Large intestine (tissue), 3 donors: ENCODE measurements at regions not wholly inside any gene's neighbourhood (a gene's known extent, or its start where the extent isn't known, plus 50 kb on each side); places are given as distances from the start of the nearest gene placed in this dataset.
"Not testable (repeated sequence)": the region's sequence is repeated elsewhere in the genome, so short reads cannot be mapped to it uniquely, and the experiment has no call there.

Source experiments
- DNase-seq, 2 donors: peaks; one replicate each; pipeline versions ENCODE4 v3.0.0 to v3.0.0-alpha.2; 2013
- H3K27ac ChIP-seq: one replicate; pipeline ENCODE4 v1.5.1; 2013; ENCODE audit warnings: low read length
- H3K27me3 ChIP-seq: 2 replicates; pipeline ENCODE4 v1.6.1; 2013; ENCODE audit warnings: low read length; ENCODE audit not compliant: control insufficient read depth, insufficient read depth
- H3K36me3 ChIP-seq: 2 replicates; pipeline ENCODE4 v1.6.1; 2013; ENCODE audit warnings: low read length; ENCODE audit not compliant: control insufficient read depth, insufficient read depth
- H3K4me1 ChIP-seq: one replicate; pipeline ENCODE4 v1.6.1; 2013; ENCODE audit warnings: low read length; ENCODE audit not compliant: control insufficient read depth, insufficient read depth
- H3K4me3 ChIP-seq: one replicate; pipeline ENCODE4 v1.5.1; 2013; ENCODE audit warnings: low read length
- H3K9me3 ChIP-seq: one replicate; pipeline ENCODE4 v1.6.1; 2013; ENCODE audit warnings: mild to moderate bottlenecking, low read depth, low read length, moderate library complexity; ENCODE audit not compliant: control insufficient read depth
- WGBS: methylation state at CpG from one replicate; pipeline ENCODE4 v1.1.5; 2013; ENCODE audit warnings: low lambda C conversion rate; ENCODE audit not compliant: insufficient coverage; 5-methylcytosine and 5-hydroxymethylcytosine counted together

DNA sequence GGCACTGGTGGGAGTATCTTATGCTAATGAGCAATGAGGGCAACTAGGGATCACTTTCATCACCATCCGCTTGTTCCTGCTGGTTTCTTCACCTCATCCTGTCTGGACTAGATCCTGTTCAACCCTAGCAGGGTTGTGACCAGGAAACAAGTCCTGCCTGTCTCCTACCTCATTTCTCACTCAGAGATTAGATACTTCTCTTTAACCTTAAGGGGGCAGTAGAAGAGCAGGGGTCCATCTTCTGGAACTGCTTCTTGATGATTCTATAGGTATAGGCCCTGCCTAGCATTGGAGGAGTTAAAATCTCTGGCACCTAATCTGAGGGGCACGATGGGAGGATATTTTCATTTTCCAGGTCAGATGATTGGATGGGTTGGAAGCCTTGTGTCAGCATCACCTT is 415.5 kb downstream of the TGIF2LX start:
- not testable (repeated sequence) for H3K4me1 ChIP-seq, H3K36me3 ChIP-seq, H3K9me3 ChIP-seq, H3K27me3 ChIP-seq, DNase-seq, H3K27ac ChIP-seq, H3K4me3 ChIP-seq
- WGBS = no CpG with 5 or more reads among the region's 2 CpGs

DNA sequence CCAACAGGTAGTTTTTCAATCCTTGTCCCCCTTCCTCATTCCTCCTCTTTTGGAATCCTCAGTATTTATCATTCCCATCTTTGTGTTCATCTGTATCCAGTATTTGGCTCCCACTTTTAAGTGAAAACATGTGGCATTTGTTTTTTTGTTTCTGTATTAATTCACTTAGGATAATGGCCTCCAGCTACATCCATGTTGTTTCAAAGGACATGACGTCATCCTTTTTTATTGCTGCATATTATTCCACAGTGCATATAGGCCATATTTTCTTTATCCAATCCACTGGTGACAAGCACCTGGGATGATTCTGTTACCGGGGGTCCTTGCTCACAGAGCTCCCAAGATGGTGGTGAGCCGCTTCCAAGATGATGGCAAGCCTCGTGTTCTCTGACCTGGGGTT is 447.9 kb downstream of the TGIF2LX start:
- H3K4me1 ChIP-seq, H3K36me3 ChIP-seq, H3K9me3 ChIP-seq, H3K27ac ChIP-seq, DNase-seq, H3K4me3 ChIP-seq, H3K27me3 ChIP-seq: not testable (repeated sequence)
- WGBS = no CpG with 5 or more reads among the region's 4 CpGs

DNA sequence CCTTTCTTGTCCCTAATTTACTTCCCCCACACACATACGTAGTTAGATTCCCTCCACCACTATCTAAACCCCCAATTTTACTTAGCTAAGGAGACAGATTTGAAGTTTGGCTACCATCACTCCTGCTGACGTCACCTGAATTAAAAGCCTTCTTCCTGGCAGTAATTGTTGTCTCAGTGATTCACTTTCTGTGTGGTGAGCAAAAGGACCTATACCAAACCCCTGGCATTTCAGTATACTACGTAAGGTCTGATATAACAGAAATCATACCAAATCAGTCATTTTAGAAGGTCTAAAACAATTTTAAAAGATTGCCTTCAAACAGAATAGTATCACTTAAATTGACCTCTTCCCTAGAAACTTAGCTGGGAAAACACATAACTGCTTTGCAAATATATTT is 476.3 kb downstream of the TGIF2LX start:
- H3K36me3 ChIP-seq, DNase-seq, H3K27ac ChIP-seq, H3K27me3 ChIP-seq, H3K4me3 ChIP-seq, H3K4me1 ChIP-seq, H3K9me3 ChIP-seq: not testable (repeated sequence)
- no CpG with 5 or more reads among the region's 3 CpGs for WGBS

DNA sequence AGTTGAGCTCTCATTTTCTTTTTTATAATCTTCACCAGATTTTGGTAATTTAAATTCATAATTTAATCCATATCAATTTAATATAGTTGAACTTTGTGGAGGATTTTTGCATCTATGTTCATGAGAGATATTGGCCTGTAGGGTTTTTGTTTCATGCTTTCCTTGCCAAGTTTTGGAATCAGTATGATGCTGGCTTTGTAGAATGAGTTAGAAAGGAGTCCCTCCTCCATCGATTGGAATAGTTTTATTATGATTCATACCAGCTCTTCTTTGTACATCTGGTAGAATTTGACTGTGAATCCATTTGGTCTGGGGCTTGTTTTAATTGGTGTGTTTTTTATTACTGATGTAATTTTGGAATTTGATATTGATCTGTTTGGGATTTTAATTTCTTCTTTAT is 480.5 kb downstream of the TGIF2LX start:
- WGBS = no CpG with 5 or more reads among the region's 1 CpG
- H3K4me1 ChIP-seq, DNase-seq, H3K4me3 ChIP-seq, H3K36me3 ChIP-seq, H3K27ac ChIP-seq, H3K9me3 ChIP-seq, H3K27me3 ChIP-seq: not testable (repeated sequence)

DNA sequence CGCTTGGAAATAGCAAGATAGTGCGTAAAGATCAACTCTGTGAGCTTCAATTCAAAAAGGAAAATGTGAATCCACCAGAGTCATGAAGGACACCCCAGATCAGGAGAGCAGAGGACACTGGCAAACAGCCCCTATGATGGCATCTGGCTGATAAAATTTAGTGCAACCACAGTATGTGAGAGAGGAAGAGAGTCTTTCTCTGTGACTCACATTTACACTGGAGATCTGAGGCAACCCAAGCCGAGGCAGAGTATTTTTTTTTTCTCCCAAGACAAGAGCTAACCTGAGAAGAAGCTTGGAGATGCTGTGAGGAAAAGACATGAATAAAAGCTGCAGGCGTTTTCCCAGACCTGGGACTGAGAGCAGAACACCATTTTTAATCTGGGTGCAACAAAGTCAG is 482.2 kb downstream of the TGIF2LX start:
- not testable (repeated sequence) for H3K4me1 ChIP-seq, H3K9me3 ChIP-seq, H3K4me3 ChIP-seq, H3K27me3 ChIP-seq, H3K36me3 ChIP-seq, H3K27ac ChIP-seq, DNase-seq
- WGBS = no CpG with 5 or more reads among the region's 4 CpGs

DNA sequence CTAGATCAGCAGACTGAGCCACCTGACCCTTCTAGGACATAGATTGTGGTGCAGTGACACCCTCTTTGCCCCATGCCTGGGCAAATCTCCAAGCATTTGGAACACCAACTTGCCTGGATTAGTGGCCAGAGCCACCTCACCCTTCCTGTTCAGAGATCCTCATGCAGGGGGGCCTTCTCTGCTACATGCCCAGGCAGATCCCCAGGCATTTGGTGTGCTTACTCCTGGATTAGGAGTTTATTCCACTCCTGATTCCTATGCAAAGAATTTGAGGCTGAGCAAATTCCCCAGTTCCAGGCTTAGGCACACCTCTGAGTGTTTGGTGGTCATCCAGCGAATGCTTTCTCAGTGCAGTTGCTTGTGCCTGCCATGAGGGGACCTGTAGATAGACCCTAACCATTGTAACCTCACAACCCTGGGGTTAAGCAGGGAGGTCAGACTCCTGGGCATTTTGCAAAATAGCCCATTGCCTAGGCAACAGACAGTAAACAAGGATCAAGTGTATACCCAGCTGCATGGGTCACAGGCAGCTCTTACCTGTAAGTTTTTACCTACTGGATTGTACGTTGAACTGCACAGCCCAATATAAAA is 483.2 kb downstream of the TGIF2LX start:
- not testable (repeated sequence) for DNase-seq, H3K27ac ChIP-seq, H3K9me3 ChIP-seq, H3K36me3 ChIP-seq, H3K4me1 ChIP-seq, H3K27me3 ChIP-seq, H3K4me3 ChIP-seq
- no CpG with 5 or more reads among the region's 2 CpGs for WGBS

DNA sequence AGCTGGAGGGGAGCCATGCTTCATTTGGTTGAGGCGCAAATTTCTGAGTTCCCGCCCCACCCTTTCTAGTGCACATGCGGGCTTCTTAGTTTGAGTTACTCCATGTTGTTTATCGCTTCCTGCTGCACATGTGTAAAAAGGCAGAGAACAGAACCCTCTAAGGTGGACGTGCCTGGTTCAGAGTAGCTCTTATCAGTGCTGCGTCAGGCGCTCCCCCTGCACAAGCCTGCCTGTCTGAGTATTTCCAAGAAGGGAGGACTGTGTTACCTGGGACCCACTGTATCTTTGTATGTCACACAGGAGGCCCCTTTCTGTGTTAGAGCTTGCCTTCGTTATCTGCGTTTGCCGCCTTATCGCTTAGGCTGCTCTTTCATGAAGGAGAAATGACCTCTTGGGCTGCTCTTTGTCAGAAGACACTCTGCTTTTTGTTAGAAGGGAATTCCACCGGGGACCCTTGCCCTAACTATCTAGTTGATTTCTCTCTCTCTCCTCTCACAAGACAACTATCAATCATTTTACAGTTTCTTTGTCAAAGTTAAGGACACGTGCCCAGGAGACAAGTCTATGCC is 532.1 kb downstream of the TGIF2LX start:
- not testable (repeated sequence) for H3K9me3 ChIP-seq, H3K4me1 ChIP-seq, H3K36me3 ChIP-seq, H3K27me3 ChIP-seq, H3K27ac ChIP-seq, H3K4me3 ChIP-seq
- no CpG with 5 or more reads among the region's 13 CpGs for WGBS
- DNase-seq = peak in 1 of 2 donors; percentile 8

DNA sequence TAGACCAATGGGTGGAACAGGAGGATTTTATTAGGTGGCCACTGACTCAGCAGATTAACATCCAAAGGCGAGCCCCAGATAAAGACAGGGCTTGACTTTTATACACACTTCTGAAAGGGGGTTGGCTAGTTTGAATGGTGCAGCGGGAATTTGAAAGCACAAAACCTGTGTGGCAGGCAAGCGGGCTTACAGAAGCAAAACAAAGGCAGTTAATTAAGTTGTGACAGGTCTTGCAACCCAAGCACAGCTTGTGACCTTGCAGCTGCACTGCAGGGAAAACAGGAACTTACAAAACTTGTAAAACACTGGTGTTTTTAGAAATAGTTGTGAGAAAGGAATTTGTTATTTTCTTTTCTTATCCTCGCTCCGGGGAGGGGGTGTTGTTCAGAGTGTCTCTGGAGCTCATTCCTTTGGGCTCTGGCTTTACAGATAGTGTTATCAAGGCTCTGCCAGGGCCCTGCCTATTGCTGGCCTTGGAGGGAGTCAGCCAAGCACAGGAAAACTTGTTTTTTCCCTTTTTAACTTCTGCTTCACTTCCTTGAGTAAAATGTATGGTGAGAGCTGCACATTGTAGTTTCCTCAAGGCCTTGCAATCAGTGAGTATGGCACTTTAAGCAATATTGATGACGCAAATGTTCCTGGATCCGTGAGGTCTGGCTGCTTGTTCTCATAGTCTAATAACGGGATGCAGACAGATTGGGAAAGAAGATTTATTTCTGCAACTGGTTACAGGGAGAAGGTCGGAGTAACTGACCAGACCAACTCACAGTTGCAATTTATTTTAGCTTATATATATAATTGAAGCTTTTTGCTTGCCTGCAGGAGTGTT is 536.6 kb downstream of the TGIF2LX start:
- H3K4me3 ChIP-seq, H3K9me3 ChIP-seq, H3K36me3 ChIP-seq, H3K4me1 ChIP-seq, DNase-seq, H3K27me3 ChIP-seq, H3K27ac ChIP-seq: not testable (repeated sequence)
- WGBS = no CpG with 5 or more reads among the region's 9 CpGs

DNA sequence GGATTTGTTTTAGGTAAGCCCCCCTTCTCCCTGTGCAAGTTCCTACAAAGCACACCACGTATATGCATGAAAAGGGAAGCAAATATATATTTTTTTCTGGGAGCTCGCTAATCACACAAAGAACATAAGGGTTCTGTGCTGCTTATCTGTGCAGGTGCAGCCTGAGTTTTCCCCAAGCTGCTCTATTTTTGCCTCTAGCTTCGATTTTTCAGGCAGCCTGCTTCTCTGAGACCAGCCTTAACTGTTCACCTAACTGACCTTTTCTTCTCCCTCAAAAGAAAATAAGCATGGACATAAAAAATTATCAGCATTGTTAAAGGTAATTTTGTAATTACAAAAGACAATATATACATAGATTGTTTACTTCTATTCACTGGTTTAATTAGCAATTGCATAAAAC is 552.7 kb downstream of the TGIF2LX start:
- not testable (repeated sequence) for DNase-seq, H3K4me1 ChIP-seq, H3K36me3 ChIP-seq, H3K27ac ChIP-seq, H3K4me3 ChIP-seq, H3K27me3 ChIP-seq, H3K9me3 ChIP-seq
- no CpG with 5 or more reads among the region's 3 CpGs for WGBS

DNA sequence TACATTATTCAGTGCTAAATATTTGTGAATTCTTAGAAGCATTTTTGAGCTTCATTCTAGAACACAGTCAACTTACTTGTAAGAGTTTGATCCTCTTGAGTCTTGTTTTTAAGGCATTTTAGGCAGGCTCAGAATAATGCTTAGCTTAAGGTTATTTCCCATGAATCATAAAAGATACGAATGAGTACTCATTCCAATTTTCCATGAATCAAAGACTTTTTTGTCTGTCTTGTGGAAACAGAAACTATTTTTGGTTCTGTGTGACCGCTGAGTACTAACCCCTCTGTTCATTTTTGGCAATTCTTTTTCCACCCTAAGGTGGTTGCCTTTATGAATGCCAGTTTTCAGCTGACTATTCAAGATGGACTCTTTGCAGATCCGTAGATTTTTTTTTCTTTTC is 563.7 kb downstream of the TGIF2LX start:
- not testable (repeated sequence) for H3K9me3 ChIP-seq, H3K27me3 ChIP-seq, H3K36me3 ChIP-seq, H3K4me3 ChIP-seq, H3K27ac ChIP-seq, DNase-seq, H3K4me1 ChIP-seq
- 67% methylated on average over 1 of the region's 3 CpGs for WGBS

DNA sequence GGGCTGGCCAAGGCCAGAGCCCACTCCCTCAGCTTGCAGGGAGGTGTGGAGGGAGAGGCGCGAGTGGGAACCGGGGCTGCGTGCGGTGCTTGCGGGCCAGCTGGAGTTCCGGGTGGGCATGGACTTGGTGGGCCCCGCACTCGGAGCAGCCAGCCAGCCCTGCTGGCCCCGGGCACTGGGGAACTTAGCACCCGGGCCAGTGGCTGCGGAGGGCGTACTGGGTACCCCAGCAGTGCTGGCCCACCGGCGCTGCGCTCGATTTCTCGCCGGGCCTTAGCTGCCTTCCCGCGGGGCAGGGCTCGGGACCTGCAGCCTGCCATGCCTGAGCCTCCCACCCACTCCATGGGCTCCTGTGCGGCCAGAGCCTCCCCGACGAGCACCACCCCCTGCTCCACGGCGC is 599.6 kb downstream of the TGIF2LX start:
- not testable (repeated sequence) for H3K4me3 ChIP-seq, H3K9me3 ChIP-seq, H3K27ac ChIP-seq, H3K36me3 ChIP-seq, DNase-seq, H3K4me1 ChIP-seq, H3K27me3 ChIP-seq
- WGBS = no CpG with 5 or more reads among the region's 27 CpGs
